Gastrocnemius medialis (tissue), 4 donors: ENCODE measurements at regions not wholly inside any gene's neighbourhood (a gene's known extent, or its start where the extent isn't known, plus 50 kb on each side); places are given as distances from the start of the nearest gene placed in this dataset.

Source experiments
- CTCF ChIP-seq, 5 experiments: fragments of 450-650 bp in 3 of 5; fragments of 200-600 bp in 2 of 5; sonication (generic) in 2 of 5; IDR thresholded peaks in 4 of 5; conservative IDR thresholded peaks in 1 of 5; 1 replicate in 4 of 5; 2 replicates in 1 of 5; pipeline ENCODE4 v1.5.1; 2016 to 2019; ENCODE audit warnings: antibody characterized with exemption in 5 of 5, mild to moderate bottlenecking in 3 of 5, moderate library complexity in 3 of 5
- POLR2A ChIP-seq, 2 donors: fragments of 450-650 bp; IDR thresholded peaks; one replicate each; pipeline ENCODE4 v1.6.1; 2017; ENCODE audit warnings: antibody characterized with exemption in 2 of 2, mild to moderate bottlenecking in 2 of 2, moderate library complexity in 2 of 2

GRCh38 chr2:138093455-138093854 lies 129.2 kb downstream of the HNMT start:
- TF ChIP-seq CTCF (IDR thresholded peaks at IDR 0.05 in 4 of 5, conservative IDR thresholded peaks at IDR 0.05 in 1 of 5) (no peak), POLR2A (IDR thresholded peaks at IDR 0.05) (no peak)
